OCI-LY7 (cell line): ENCODE measurements at regions not wholly inside any gene's neighbourhood (a gene's known extent, or its start where the extent isn't known, plus 50 kb on each side); places are given as distances from the start of the nearest gene placed in this dataset.

Source experiments
- CTCF ChIP-seq: fragments of 200-600 bp; sonication (generic); conservative IDR thresholded peaks from 2 replicates; pipeline ENCODE4 v1.5.1; 2014; ENCODE audit warnings: mild to moderate bottlenecking, antibody characterized with exemption, low read length, moderate library complexity, mixed read lengths
- EZH2phosphoT487 ChIP-seq: fragments of 200-600 bp; sonication (generic); IDR thresholded peaks from 2 replicates; pipeline ENCODE4 v1.6.1; 2018; ENCODE audit warnings: low read depth, borderline replicate concordance, mild to moderate bottlenecking, mixed run types, antibody characterized with exemption, low read length, moderate library complexity, mixed read lengths

GRCh38 chr10:28243923-28244322, 58.9 kb downstream of the MPP7 start:
- TF ChIP-seq CTCF (no peak), EZH2phosphoT487 (no peak)
